SH-SY5Y (cell line): ENCODE measurements at regions not wholly inside any gene's neighbourhood (a gene's known extent, or its start where the extent isn't known, plus 50 kb on each side); places are given as distances from the start of the nearest gene placed in this dataset.

ENCODE experiments used
- GATA2 ChIP-seq: IDR thresholded peaks from 2 replicates; pipeline ENCODE4 v1.6.1; 2011; ENCODE audit warnings: mild to moderate bottlenecking, low read depth, low read length
- GATA3 ChIP-seq: IDR thresholded peaks from 2 replicates; pipeline ENCODE4 v1.6.1; 2011; ENCODE audit warnings: low read depth, mild to moderate bottlenecking, low read length, moderate library complexity

GRCh38 chr19:31520633-31521032 lies 171.4 kb upstream of the TSHZ3 start:
- TF ChIP-seq GATA3 (no peak), GATA2 (no peak)

GRCh38 chr19:31525610-31526147 lies 176.4 kb upstream of the TSHZ3 start:
- TF ChIP-seq GATA3: no peak
- TF ChIP-seq GATA2: no peak

GRCh38 chr19:31527443-31527842 lies 178.2 kb upstream of the TSHZ3 start:
- TF ChIP-seq GATA2 (no peak), GATA3 (no peak)

GRCh38 chr19:31528261-31528660 lies 179.0 kb upstream of the TSHZ3 start:
- TF ChIP-seq GATA3 (no peak), GATA2 (no peak)

GRCh38 chr19:31529121-31529520 lies 179.9 kb upstream of the TSHZ3 start:
- TF ChIP-seq GATA3 (no peak), GATA2 (no peak)

- TF ChIP-seq GATA3 (no peak), GATA2 (no peak)
Observed at GRCh38 chr19:31530781-31531180, 181.5 kb upstream of the TSHZ3 start.

- TF ChIP-seq GATA2: no peak
- TF ChIP-seq GATA3: no peak
Observed at GRCh38 chr19:31531326-31531725, 182.1 kb upstream of the TSHZ3 start.

- TF ChIP-seq GATA3: no peak
- no peak for TF ChIP-seq GATA2
Observed at GRCh38 chr19:31532034-31532433, 182.8 kb upstream of the TSHZ3 start.

GRCh38 chr19:31533114-31533513 lies 183.9 kb upstream of the TSHZ3 start:
- TF ChIP-seq GATA3 (no peak), GATA2 (no peak)

- TF ChIP-seq GATA2 (no peak), GATA3 (no peak)
Observed at GRCh38 chr19:31534231-31534630, 185.0 kb upstream of the TSHZ3 start.

GRCh38 chr19:31534786-31535657 lies 185.8 kb upstream of the TSHZ3 start:
- TF ChIP-seq GATA3 (no peak), GATA2 (no peak)

GRCh38 chr19:31535691-31536460 lies 186.6 kb upstream of the TSHZ3 start:
- TF ChIP-seq GATA3 (no peak), GATA2 (no peak)

- TF ChIP-seq GATA3: no peak
- TF ChIP-seq GATA2: no peak
Observed at GRCh38 chr19:31537136-31537535, 187.9 kb upstream of the TSHZ3 start.

- no peak for TF ChIP-seq GATA2
- TF ChIP-seq GATA3: no peak
Observed at GRCh38 chr19:31538879-31539278, 189.6 kb upstream of the TSHZ3 start.

GRCh38 chr19:31539386-31539785 lies 190.2 kb upstream of the TSHZ3 start:
- TF ChIP-seq GATA3 (no peak), GATA2 (no peak)

GRCh38 chr19:31541396-31541795 lies 192.2 kb upstream of the TSHZ3 start:
- TF ChIP-seq GATA2: no peak
- no peak for TF ChIP-seq GATA3
